Esophagus squamous epithelium (tissue), 4 donors: ENCODE measurements at regions not wholly inside any gene's neighbourhood (a gene's known extent, or its start where the extent isn't known, plus 50 kb on each side); places are given as distances from the start of the nearest gene placed in this dataset.

Experiments
- CTCF ChIP-seq, 6 experiments: fragments of 450-650 bp in 4 of 6; fragments of 200-600 bp in 2 of 6; sonication (generic) in 2 of 6; IDR thresholded peaks; one replicate each; pipeline ENCODE4 v1.5.1; 2016 to 2019; ENCODE audit warnings: antibody characterized with exemption in 6 of 6, mild to moderate bottlenecking in 4 of 6, moderate library complexity in 4 of 6
- POLR2A ChIP-seq, 4 donors: fragments of 450-650 bp; IDR thresholded peaks; one replicate each; pipeline ENCODE4 v1.6.1; 2017; ENCODE audit warnings: antibody characterized with exemption in 4 of 4, mild to moderate bottlenecking in 4 of 4, moderate library complexity in 3 of 4

GRCh38 chr12:105461271-105461943 is 130.9 kb downstream of the C12orf75 start:
- TF ChIP-seq CTCF (IDR thresholded peaks at IDR 0.05), result no peak
- no peak for TF ChIP-seq POLR2A (IDR thresholded peaks at IDR 0.05)
